ENCODE measurements at regions not wholly inside any gene's neighbourhood (a gene's known extent, or its start where the extent isn't known, plus 50 kb on each side); places are given as distances from the start of the nearest gene placed in this dataset.

DNA sequence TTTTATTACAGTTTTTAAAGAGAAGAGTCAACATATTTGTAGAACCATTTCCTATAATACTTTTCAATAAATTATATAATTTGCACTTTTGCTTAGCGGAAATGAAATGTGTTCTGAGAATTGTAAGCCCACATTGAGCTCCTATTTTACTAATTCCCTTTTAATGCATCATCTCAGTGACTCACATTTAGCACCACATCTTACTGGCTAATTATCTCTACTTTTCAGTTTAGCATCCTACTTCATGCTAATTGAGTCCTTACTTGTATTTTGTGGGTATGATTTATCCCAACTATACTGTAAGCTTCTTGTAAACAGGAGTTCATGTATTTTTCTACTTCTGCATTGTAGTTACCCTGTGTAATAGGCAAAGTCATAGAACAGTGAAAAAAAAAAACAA is 67.5 kb downstream of the TMX1 start:
- DNase-seq (ENCODE audit: low read depth), result no peak

DNA sequence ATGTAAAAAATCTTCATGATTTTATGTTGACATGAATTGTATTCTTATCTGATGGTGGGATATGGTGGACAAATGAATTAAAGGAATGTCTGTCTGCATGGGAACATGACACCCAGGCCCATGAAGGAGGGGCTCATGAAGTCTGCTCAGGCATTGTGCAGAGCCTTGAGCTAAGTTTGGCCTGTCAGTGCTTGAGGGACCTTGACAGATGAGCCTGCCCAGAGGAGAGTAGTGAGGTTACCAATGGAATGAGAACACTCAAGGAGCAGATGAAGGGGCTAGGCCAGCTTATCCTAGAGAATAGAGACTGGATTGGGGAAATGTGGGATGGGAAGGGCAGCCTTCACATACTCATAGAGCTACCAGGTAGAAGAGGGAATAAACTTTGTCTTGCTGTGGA is 68.8 kb downstream of the TMX1 start:
- no peak for DNase-seq (ENCODE audit: low read depth)

DNA sequence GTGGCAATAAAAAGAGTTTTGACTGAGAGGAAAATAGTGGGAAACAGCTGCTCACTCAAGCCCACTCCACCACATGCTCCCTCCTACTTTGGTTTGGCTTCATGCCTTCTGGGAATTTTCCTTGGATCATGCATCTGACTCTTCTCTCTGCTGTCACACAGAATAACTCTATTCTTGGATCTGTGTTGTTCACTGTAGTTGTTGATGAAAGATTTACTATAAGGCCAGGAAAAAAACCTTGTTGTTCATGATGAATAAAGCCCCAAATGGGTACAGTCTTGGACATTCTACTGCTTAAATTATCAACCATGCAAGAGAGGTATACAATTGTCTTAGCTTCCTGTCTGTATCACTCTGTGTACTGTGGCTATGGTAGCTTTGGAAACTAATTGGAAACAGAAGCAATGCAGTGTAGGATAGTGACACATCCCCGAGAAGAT is 70.5 kb downstream of the TMX1 start:
- DNase-seq (ENCODE audit: low read depth), result peak; percentile 80

DNA sequence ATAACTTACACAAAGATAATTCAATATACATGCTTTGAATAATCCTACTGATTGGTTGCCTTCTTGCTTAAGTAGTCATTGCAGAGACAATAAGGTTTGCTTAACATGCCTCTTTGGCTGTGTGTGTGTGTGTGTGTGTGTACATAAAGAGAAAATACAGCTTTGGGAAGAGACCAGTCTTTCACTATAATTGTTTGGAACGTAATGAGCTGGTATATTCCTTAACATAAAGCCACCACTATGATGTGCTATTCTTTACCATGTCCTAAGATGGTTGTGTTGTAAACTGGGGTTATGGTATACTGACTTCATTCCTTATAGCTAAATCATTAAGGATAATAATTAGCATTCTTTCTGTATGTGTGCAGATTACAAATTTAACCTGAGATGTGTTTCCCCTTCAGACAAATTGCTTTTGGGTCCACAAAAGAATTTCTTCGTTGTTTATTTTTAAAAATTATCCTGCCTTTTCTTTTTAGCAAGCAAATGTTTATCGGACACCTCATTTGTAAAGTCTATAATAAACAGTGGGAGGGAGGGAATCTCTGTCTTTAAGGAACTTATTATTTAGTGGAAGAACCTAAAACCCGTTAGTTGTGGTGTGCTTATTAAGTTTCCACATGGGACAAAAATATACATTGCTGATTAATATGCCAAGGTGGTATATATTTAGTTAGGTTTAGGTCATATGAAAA is 74.4 kb downstream of the TMX1 start:
- no peak for DNase-seq (ENCODE audit: low read depth)

DNA sequence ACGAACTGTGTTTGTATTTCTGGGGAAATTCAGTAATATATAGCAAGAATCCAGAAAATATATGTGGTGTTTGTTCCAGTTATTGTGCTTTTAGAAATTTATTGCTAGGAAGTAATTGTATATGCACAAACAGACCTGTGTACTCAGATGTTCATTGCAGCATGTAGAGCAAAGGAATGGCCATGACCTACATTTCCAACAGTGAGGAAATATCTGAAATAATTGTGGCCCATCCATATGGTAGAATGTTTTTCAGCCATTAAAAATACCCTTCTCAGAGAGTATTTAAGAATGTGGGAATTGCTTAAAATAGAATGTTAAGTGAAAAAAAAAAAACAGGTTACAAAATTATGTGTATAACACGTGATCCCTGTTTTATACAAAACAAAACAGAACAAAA is 77.3 kb downstream of the TMX1 start:
- DNase-seq (ENCODE audit: low read depth), result no peak

DNA sequence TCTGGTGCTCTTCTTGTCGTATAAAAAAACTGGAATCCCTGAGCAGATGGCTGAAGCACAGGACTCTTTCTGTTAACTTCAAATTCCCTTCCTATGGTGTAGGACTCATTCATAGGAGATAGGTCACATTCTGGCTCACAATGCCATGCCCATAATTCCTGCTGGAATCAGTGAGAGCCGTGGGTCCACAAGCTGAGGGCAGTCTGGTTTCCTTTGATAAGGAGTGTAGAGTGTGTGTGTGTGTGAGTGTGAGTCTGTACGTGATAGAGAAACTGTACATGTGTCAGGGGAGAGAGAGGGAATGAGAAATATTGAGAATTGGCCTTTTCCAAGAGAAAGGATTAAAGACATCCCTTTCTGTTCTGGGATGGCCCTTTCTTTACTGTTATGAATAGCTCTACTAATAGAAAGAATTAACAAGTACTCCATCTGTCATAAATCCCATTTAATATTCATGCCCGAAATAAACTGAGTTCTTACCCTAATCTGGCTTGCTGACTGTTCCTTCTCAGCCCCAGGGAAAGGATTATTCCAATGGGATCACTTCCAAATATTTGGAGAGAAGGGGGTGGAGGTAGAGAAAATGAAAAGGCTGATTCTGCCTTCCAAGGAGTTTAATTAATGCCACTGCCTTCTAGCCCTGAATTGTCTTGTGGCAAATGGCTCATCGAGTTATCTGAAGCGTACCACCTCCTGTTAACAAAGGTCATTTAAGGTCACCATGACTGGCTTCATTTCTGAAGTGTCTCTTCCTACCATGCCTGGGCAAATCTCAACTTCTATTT is 79.0 kb downstream of the TMX1 start:
- DNase-seq (ENCODE audit: low read depth), result no peak

DNA sequence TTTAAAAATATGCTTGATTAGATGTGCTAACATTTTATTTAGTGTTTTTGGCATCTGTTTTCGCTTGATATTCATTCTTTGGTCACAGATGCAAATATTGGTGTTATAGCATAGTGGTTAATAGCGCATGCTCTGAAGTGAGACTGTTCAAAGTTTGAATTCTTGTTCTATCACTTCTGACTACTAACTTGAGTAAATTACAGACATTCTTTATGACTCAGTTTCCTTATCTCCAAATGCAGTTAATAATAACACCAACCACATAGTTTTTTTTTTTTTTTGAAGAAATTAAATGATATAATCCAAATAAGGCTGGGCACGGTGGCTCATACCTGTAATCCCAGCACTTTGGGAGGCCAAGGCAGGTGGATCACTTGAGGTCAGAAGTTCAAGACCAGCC is 81.0 kb downstream of the TMX1 start:
- no peak for DNase-seq (ENCODE audit: low read depth)

DNA sequence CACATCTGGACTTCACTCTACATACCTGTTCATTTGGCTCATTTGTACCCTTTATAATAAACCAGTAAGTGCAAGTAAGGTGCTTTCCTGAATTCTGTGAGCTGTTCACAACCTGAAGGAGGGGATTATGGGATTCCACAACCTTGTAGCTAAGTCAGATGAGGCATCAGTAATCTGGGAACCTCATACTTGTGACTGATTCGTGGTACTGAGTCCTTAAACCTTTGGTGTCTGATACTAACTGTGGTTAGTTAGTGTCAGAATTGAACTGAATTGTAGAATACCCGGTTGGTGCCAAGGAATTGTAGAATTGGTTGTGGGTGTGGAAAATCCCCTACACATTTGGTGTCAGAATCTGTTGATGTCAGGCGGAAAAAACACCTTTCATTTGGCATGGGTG is 83.4 kb downstream of the TMX1 start:
- DNase-seq (ENCODE audit: low read depth), result no peak

DNA sequence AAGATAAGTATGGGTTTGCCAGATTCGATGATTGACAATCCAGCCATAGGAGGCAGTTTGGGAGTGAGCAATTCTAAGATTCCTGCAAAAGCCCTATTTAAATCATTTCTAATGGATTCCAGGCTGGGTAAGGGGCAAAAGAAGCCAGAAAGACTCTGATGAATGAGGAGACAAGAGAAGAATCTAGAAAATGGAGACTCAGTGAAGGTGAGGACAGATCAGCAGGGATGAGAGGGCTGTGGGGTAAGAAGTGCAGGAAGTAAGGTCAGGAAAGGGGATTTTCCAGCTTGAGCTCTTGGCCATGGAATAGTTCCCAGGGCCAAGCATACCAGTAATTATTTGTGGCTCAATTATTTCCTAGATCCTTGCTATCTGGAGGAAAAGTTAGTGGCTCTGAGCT is 87.3 kb downstream of the TMX1 start:
- DNase-seq (ENCODE audit: low read depth), result no peak

DNA sequence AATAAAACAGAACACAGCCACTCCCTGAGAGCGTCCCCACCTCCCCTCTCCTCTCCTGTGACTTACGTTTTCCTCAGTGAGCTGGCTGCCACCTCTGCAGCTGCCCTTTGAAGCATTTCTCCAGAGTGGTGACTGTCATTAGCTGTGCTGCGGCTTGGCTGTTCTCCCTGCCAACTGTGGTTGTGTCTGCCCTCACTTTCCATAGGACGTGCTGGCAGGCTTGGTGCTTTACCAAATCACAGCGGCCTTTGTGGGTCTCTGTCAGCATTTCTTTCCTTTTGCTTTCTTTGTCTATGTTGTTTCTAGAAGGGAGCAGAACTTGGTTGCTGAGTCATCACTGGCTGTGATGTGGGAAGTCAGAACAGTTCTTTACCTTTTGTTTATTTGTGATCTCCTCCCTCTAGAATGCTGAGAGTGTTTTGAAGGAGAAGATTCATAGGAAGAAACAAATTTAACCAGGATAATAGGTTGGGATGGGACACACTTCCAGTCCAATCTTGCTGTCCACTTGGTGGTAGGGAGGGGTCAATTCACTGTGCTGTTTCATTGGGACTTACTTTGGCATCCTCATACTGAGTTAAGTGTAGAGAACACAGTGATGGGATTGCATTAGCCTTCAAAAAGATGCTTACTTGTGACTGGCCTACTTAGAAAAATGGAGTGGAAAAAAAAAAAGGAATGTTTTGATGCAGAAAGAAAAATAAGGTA is 88.2 kb downstream of the TMX1 start:
- no peak for DNase-seq (ENCODE audit: low read depth)

DNA sequence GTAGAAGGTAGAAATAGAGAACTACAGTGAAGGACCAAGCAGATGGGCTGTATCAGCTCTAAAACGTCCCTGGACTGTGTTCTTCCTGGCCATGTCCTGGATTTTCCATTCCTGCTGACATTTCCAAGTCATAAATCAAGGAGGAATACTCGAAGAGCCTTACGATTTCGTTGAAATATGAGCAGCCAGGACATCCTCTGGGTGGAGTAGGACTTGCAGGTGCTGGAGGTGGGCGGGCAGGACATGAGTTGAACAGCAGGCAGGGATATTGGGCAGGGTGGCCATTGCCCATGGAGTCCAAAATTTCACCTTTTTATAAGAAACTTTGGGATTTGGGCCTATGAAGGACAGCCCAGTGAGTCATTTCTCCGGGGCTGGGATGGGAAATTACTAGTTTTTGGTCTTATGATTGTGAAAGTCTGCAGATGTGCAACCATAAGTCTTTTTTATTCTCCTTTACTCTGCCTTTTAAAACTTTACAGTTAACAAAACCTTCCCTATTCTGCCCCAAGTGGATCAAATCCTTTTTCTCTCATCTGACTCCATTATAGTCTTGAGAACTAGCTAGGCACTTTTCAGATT is 88.8 kb downstream of the TMX1 start:
- DNase-seq (ENCODE audit: low read depth), result peak; percentile 75

DNA sequence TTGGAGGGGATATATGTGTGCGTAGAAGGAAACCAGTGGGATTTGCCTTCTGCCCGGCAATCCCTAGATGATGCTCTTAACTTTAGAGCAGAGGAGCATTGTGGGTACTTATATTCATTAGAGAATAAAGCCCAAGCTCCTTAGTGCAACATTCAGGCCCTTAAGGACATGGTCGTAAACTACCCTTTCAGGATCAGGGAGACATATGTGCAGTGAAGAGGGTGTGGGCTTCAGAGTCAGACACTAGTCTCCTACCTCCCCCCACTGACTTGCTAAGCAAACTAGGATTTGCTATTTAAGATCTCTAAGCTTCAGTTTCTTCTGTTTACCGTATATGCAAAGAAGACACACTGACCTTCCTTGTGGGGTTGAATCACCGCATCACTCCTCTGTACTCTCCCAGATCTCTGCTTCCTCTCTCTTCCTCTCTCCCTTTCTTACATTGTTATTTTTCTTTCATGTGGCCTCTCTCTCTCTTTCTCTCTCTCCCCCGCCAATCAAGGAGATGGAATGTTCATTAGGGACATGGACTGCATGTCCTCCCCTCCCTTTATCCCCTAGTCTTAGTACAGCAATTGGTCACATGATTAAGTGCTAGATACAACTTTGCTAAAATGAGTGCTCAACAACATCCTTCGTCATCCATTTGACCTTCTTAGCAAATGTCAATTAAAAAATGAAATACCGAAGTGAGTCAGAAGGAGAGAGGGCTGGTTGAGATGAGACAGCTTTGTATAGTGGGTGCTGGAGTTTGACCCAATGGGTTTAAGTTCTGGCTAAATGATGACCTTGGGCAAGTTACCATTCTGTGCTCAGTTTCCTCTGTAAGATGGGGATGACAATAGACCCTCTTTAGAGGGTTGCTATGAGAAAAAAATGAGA is 91.7 kb downstream of the TMX1 start:
- no peak for DNase-seq (ENCODE audit: low read depth)

DNA sequence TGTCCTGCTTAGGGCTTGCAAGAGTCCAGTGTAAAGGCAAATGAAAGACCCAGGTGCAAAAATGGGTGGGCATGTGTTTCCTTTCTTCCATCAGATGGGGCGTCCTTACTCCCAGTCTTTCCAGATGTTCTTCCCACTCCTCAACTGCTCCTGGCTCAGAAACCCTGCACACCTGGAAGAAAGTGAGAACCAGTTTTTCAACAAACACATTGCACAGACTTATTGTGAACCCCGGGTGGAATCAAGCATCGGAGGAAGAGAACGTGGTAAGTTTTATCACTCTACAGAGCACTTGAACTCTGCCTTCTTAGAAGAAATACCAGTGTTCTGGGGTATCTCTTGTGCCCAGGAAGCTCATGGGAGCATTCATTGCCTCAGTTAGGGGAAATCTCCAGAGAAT is 93.3 kb downstream of the TMX1 start:
- DNase-seq (ENCODE audit: low read depth), result no peak

DNA sequence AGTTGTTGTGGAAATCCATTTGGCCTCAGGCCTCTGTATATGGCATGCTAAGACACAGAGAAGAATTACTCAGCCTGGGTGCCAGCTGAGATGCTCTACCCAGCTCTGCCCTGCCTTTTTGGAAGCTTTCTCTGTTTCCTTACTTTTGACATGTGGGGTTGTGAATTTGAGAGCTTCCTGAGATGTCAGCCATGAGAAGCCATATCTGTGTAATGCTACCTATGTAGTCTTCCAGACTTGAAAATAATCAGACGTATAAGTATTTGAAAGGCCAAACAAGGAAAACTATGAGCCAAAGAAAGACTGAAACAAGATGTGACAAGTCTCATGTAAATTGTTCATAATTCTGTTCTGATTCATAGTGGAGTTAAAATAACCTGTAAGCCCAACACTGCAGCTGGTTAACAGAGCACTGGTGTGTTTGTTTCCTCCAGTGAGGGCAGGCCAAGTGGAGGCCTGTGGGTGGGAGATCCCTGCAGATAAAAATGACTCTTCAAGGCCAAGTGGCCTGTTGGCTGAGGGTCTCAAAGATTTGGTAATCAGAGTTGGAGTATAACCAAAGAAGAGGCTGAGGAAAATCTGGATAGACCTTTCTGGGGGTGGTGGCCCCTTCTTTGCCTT is 94.0 kb downstream of the TMX1 start:
- no peak for DNase-seq (ENCODE audit: low read depth)

DNA sequence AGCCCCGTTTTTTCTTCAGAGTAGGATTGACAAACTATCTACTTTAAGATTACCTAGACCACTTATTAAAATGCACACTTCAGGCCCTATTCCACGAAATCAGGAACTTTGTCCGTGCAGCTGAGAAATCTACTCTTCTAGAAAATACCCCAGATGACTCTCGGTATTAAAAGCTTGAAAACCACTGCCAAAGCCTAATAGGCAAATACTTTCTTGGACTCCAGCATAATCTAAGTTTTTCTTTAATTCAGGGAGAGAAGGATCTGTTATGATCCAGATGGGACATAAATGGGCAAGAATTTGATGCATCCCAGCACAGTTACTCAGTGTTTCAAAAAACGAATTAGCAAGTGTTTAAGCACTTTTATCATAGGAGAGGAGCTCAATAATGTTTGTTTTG is 94.5 kb downstream of the TMX1 start:
- no peak for DNase-seq (ENCODE audit: low read depth)

DNA sequence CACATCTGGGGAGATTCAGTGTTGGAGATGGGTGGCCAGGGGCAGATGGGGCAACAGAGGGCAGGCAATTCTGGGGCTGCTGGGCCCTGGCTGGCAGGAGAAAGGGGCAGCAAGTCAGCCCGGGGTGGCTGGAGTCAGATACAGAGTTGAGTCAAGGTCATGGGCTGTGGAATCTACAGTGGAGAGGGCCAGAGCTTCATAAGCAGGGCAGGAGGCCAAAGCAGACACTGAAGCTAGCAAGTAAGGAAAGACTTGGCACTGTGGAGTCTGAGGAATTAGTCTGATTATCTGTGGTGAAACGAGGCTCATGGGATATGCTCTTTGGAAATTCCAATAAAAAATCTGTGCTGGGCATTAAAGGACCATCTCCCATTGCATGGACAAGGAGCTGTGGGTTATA is 95.5 kb downstream of the TMX1 start:
- DNase-seq (ENCODE audit: low read depth), result no peak

DNA sequence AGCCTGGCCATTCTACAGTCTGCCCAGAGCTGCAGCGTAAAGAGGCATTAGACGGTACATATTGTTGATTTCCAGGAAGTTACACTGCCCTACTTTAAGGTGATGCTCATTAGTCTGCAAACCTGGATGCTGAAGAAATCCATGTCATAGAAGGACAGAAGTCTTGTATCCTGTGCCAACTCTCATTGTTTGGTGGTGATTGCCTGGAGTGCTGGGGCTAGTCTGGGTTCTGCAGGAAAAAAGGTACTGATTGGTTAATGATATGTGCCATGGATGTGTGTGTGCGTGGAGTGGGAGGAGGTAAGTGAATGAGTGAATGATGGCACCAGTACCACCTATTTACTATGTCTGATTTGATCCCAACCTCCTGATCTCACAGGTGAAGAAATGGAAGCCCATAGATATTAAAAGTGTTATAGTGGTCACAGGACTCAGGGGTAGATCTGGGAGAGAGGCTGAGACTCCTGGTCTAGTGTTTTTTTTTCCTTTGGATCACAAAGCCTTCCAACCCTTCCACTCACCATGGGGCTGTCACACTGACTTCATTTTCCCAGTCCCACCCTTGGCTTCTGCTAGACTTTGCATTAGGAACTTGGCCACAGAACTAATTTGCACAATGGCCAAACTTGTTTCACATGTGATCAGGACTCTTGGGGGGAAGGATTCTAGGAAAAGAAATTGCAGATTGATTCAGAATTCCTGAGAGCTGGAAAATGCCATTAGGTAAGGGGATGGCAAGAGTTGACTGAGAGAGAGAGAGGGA is 96.1 kb downstream of the TMX1 start:
- DNase-seq (ENCODE audit: low read depth), result peak; percentile 71

DNA sequence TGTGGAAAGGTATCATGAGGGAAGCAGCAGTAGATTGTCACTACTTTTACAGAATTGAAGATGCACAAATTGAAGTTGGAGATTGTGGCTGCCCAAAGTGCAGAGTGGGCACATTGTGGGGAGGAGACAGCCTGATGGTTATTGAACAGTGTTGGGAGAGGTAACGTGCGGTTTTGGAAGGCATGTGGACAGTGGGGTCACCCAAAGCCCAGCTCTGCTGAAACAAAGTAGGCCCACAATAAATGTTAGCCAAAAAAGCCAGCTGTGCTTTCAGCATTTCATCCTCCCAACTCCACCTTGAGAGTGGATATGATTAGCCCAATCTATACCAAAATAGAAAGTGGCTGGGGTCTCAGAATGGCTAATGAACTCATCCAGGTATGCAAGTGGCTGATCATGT is 96.7 kb downstream of the TMX1 start:
- DNase-seq (ENCODE audit: low read depth), result no peak

DNA sequence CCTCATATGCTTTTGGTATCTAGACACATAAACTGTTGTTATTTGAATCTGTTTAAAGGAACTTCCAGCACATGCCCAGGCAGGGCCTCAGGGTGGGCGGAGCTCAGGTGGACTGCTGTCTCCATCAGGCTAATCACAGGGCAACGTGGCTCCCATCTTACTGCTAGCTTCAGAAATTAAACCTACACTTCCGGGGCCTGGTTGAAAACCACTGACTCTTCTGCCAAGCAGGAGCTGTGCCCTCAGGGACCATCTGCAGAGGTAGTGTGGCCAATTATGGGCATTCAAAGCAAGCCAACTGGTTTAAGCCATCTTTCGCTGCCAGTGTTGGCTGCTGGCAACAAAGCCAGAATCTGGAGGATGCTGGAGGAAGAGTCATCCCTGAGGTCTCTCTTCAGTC is 97.5 kb downstream of the TMX1 start:
- no peak for DNase-seq (ENCODE audit: low read depth)

DNA sequence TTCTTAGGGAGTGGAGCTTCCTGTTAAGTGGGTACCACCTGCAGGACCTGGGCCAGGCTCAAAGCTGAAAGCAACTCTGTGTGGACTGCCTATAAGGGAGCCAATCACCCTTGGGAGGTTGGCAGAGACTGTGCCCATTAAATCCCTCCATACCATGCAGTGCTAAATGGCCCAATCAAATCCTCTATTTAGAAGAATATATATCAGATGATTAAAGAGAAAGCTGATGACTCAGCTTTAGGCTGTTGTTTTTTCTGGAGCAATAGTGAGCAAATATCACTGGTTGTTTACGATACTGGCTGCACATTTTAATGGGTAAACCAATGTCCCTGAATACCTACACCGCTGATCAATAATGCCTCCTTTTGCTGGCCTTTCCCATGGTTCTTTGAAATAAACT is 101.3 kb downstream of the TMX1 start:
- DNase-seq (ENCODE audit: low read depth), result no peak
